Peyer's patch (tissue), 4 donors: ENCODE measurements at regions not wholly inside any gene's neighbourhood (a gene's known extent, or its start where the extent isn't known, plus 50 kb on each side); places are given as distances from the start of the nearest gene placed in this dataset.

Experiments used
- DNase-seq, 3 donors: peaks; one replicate each; pipeline ENCODE4 v3.0.0-alpha.2; 2017 to 2019
- H3K27ac ChIP-seq, 4 donors: fragments of 200-600 bp; sonication (generic); one replicate each; pipeline ENCODE4 v1.5.1; 2016 to 2019
- H3K27me3 ChIP-seq, 2 donors: fragments of 200-600 bp; sonication (generic); one replicate each; pipeline ENCODE4 v1.5.1; 2019
- H3K36me3 ChIP-seq, 3 donors: fragments of 200-600 bp; sonication (generic); one replicate each; pipeline ENCODE4 v1.5.1; 2016 to 2019
- H3K4me1 ChIP-seq, 4 donors: fragments of 200-600 bp; sonication (generic); one replicate each; pipeline ENCODE4 v1.5.1; 2016 to 2019
- H3K4me3 ChIP-seq, 4 donors: fragments of 200-600 bp; sonication (generic); 1 replicate in 3 of 4; 2 replicates in 1 of 4; pipeline ENCODE4 v1.5.1; 2016 to 2019; ENCODE audit warnings: mild to moderate bottlenecking in 1 of 4
- H3K9me3 ChIP-seq, 4 donors: fragments of 200-600 bp; sonication (generic); one replicate each; pipeline ENCODE4 v1.5.1; 2016 to 2019; ENCODE audit warnings: mild to moderate bottlenecking in 1 of 4
- POLR2A ChIP-seq, 2 donors: fragments of 450-650 bp; IDR thresholded peaks; one replicate each; pipeline ENCODE4 v1.5.1; 2017; ENCODE audit warnings: antibody characterized with exemption in 2 of 2, mild to moderate bottlenecking in 2 of 2, moderate library complexity in 2 of 2
- TF ChIP-seq, protein P1 (sequence below), 6 experiments: fragments of 450-650 bp in 4 of 6; fragments of 200-600 bp in 2 of 6; sonication (generic) in 1 of 6; IDR thresholded peaks; one replicate each; pipeline ENCODE4 v1.5.1; 2017 to 2019; ENCODE audit warnings: antibody characterized with exemption in 6 of 6, mild to moderate bottlenecking in 3 of 6, moderate library complexity in 1 of 6

GRCh38 chr13:68929075-68929745 is 1178.4 kb upstream of the ATXN8OS start:
- Histone ChIP-seq H3K36me3 (no peaks in the 10 kb centered on the region), H3K9me3 (no peaks in the 10 kb centered on the region), H3K27me3 (no peaks in the 10 kb centered on the region), H3K4me3 (no peak overlapping the region), H3K27ac (no peak overlapping the region), H3K4me1 (no peaks in the 10 kb centered on the region)
- TF ChIP-seq, protein P1, sequence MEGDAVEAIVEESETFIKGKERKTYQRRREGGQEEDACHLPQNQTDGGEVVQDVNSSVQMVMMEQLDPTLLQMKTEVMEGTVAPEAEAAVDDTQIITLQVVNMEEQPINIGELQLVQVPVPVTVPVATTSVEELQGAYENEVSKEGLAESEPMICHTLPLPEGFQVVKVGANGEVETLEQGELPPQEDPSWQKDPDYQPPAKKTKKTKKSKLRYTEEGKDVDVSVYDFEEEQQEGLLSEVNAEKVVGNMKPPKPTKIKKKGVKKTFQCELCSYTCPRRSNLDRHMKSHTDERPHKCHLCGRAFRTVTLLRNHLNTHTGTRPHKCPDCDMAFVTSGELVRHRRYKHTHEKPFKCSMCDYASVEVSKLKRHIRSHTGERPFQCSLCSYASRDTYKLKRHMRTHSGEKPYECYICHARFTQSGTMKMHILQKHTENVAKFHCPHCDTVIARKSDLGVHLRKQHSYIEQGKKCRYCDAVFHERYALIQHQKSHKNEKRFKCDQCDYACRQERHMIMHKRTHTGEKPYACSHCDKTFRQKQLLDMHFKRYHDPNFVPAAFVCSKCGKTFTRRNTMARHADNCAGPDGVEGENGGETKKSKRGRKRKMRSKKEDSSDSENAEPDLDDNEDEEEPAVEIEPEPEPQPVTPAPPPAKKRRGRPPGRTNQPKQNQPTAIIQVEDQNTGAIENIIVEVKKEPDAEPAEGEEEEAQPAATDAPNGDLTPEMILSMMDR (IDR thresholded peaks at IDR 0.05) = no peak
- TF ChIP-seq POLR2A (IDR thresholded peaks at IDR 0.05) = no peak
- no peak for DNase-seq

- Histone ChIP-seq H3K9me3 (no peaks in the 10 kb centered on the region), H3K4me3 (no peak overlapping the region), H3K36me3 (no peaks in the 10 kb centered on the region), H3K27me3 (no peaks in the 10 kb centered on the region), H3K4me1 (no peaks in the 10 kb centered on the region), H3K27ac (no peak overlapping the region)
- DNase-seq = no peak
- no peak for TF ChIP-seq POLR2A (IDR thresholded peaks at IDR 0.05)
- TF ChIP-seq, protein P1 (IDR thresholded peaks at IDR 0.05) = no peak
These were observed 1180.1 kb upstream of the ATXN8OS start for GRCh38 chr13:68927387-68928026.

DNA sequence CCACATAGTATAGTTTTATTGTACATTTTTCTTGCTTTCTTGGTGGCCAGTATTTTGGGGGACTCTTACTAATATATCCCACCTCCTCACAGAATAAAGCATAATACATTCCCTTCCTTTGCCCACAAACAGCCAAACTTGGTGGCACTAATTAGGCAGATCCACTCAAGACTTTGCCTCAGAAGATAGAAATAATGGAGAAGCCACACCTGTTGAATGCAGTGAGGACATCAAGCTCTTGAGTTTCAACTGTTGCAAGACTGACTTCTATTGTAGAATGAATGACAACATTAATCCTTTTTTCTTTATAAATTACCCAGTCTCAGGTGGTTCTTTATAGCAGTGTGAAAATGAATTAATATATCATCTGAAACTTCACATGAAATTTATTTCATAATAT is 1183.6 kb upstream of the ATXN8OS start:
- Histone ChIP-seq H3K36me3 (no peaks in the 10 kb centered on the region), H3K4me3 (no peak overlapping the region), H3K9me3 (no peaks in the 10 kb centered on the region), H3K27me3 (no peaks in the 10 kb centered on the region), H3K27ac (no peak overlapping the region), H3K4me1 (no peaks in the 10 kb centered on the region)
- DNase-seq = no peak
- TF ChIP-seq POLR2A (IDR thresholded peaks at IDR 0.05) = no peak
- TF ChIP-seq, protein P1 (IDR thresholded peaks at IDR 0.05) = no peak

DNA sequence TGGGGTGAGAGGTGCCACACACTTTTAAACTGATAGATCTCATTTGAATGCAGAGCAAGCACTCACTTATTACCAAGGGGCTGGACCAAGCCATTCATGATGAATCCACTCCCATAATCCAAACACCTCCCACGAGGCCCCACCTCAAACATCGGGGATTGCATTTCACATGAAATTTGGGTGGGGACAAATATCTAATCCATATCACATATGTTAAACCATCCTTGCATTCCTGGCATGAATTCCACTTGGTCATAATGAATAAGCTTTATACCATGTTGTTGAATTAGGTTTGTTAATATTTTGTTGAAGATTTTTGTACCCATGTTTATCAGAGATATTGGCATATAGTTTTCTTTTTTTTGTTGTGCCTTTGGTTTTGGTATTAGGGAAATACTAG is 1198.7 kb upstream of the ATXN8OS start:
- no peaks in the 10 kb centered on the region for H3K36me3 ChIP-seq
- no peak overlapping the region for H3K27ac ChIP-seq
- TF ChIP-seq, protein P1 (IDR thresholded peaks at IDR 0.05) = no peak
- no peak for TF ChIP-seq POLR2A (IDR thresholded peaks at IDR 0.05)
- peaks cover 0 to 8% (median 0%) of the 10 kb centered on the region in 4 donors for H3K9me3 ChIP-seq
- no peak for DNase-seq
- H3K4me1 ChIP-seq = no peaks in the 10 kb centered on the region
- H3K4me3 ChIP-seq = no peak overlapping the region
- H3K27me3 ChIP-seq = no peaks in the 10 kb centered on the region

GRCh38 chr13:68905186-68905585 is 1202.4 kb upstream of the ATXN8OS start:
- no peak for TF ChIP-seq POLR2A (IDR thresholded peaks at IDR 0.05)
- TF ChIP-seq, protein P1 (IDR thresholded peaks at IDR 0.05) = no peak
- no peaks in the 10 kb centered on the region for H3K27me3 ChIP-seq
- H3K36me3 ChIP-seq = no peaks in the 10 kb centered on the region
- no peak for DNase-seq
- H3K4me1 ChIP-seq = no peaks in the 10 kb centered on the region
- peaks cover 0 to 4% (median 0%) of the 10 kb centered on the region in 4 donors for H3K9me3 ChIP-seq
- H3K27ac ChIP-seq = no peak overlapping the region
- H3K4me3 ChIP-seq = no peak overlapping the region
